Astrocyte of the spinal cord (primary cell): ENCODE measurements at regions not wholly inside any gene's neighbourhood (a gene's known extent, or its start where the extent isn't known, plus 50 kb on each side); places are given as distances from the start of the nearest gene placed in this dataset.
A peak's percentile ranks its signal among the peaks of the same experiment; 100 is the strongest.
"Not testable (repeated sequence)": the region's sequence is repeated elsewhere in the genome, so short reads cannot be mapped to it uniquely, and the experiment has no call there.

ENCODE experiments used
- DNase-seq: peaks from one replicate; pipeline ENCODE4 v3.0.0; 2011; ENCODE audit warnings: low read depth, low spot score
- H3K4me3 ChIP-seq: 2 replicates; pipeline ENCODE4 v1.5.1; 2011; ENCODE audit warnings: low read depth, mild to moderate bottlenecking, low read length, moderate library complexity
- in situ Hi-C: cut with HindIII; loops from 2 replicates; pipeline ENCODE4 v1.10.0; 2017; ENCODE audit warnings: low sequenced_read_pairs
- TF ChIP-seq, protein P1 (sequence below): IDR thresholded peaks from 2 replicates; pipeline ENCODE4 v1.5.1; 2012; ENCODE audit warnings: low read depth, mild to moderate bottlenecking, low read length, inconsistent platforms

DNA sequence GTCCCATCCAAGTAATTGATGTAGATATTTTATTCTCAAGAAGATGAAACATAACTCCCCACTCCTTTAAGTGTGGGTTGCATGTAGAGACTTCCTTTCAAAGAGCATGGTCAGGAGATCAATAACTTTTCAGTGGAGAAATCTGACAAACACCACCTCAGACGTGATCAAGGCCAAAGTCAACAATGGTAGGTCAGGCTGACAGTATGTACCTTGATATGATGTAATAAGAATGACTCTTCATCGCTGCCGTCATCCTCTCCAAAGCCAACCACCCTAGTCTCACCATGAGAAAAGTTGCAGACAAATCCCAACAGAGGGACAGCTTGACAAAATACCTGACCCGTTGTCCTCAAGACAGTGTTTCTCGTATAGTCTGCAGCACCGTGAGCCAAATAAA, 67.3 kb upstream of the DHRSX start:
- TF ChIP-seq, protein P1, sequence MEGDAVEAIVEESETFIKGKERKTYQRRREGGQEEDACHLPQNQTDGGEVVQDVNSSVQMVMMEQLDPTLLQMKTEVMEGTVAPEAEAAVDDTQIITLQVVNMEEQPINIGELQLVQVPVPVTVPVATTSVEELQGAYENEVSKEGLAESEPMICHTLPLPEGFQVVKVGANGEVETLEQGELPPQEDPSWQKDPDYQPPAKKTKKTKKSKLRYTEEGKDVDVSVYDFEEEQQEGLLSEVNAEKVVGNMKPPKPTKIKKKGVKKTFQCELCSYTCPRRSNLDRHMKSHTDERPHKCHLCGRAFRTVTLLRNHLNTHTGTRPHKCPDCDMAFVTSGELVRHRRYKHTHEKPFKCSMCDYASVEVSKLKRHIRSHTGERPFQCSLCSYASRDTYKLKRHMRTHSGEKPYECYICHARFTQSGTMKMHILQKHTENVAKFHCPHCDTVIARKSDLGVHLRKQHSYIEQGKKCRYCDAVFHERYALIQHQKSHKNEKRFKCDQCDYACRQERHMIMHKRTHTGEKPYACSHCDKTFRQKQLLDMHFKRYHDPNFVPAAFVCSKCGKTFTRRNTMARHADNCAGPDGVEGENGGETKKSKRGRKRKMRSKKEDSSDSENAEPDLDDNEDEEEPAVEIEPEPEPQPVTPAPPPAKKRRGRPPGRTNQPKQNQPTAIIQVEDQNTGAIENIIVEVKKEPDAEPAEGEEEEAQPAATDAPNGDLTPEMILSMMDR, result no peak
- no peak for DNase-seq
- H3K4me3 ChIP-seq, result no peak overlapping the region
- in situ Hi-C loops, result no loop called here

DNA sequence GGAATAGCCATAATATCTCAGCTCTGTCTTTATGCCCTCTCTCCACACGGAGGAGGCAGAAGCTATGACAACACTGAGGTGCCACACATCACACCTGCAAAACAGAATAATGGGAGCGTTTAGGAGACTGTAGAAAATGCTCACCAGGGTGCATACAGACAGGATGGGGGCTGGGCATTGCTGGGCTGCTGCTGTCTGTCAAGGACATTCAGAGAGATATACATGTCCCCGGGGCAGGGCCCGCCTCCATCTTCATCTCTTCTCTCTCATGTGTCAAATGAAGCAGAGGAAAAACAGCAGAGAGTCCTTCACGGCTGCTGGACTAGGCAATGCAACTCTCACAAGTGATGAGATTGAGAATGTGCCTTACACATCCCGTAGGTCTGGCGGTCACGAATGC, 65.3 kb upstream of the DHRSX start:
- TF ChIP-seq, protein P1, result no peak
- H3K4me3 ChIP-seq, result no peak overlapping the region
- in situ Hi-C loops, result no loop called here
- no peak for DNase-seq

GRCh38 chrX:2561456-2561855, 60.7 kb upstream of the DHRSX start:
- in situ Hi-C loops, result no loop called here
- no peak overlapping the region for H3K4me3 ChIP-seq
- no peak for DNase-seq
- TF ChIP-seq, protein P1, result no peak

DNA sequence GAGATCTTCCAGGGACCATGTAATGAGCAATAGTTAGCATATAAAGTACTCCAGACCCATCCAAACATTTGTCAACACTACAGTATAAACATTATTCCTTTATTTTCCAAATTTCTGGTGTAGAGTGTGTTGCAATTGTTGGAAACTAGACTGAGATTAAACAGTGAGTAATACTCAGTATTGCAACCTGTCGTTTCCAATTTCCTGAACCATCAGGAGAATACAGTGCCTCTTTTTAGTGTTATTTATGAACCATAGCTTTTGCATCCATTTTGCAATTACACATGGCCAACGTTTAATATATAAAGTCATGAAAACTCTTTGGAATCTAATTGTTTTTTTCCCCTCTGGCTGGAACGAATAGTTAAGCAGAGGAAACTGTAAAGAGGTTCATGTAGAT, 58.3 kb upstream of the DHRSX start:
- H3K4me3 ChIP-seq, result no peak overlapping the region
- TF ChIP-seq, protein P1, result no peak
- DNase-seq, result no peak
- in situ Hi-C loops, result no loop called here

DNA sequence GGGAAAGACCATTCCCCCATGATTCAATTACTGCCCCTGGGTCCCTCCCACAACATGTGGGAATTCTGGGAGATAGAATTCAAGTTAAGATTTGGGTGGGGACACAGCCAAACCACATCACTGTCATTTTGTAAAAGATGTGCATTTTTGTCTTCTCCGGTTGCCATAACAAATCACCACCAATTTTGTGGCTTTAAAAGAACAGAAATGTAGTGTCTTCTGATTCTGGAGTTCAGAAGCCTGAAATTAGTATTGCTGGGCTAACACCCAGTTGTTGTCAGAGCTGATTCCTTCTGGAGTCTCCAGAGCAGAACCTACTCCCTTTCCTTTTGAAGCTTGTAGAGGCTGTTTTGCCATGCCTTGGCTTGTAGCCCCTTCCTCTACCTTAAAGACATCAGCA, 54.1 kb upstream of the DHRSX start:
- DNase-seq, result no peak
- no peak overlapping the region for H3K4me3 ChIP-seq
- in situ Hi-C loops, result no loop called here
- TF ChIP-seq, protein P1, result no peak

DNA sequence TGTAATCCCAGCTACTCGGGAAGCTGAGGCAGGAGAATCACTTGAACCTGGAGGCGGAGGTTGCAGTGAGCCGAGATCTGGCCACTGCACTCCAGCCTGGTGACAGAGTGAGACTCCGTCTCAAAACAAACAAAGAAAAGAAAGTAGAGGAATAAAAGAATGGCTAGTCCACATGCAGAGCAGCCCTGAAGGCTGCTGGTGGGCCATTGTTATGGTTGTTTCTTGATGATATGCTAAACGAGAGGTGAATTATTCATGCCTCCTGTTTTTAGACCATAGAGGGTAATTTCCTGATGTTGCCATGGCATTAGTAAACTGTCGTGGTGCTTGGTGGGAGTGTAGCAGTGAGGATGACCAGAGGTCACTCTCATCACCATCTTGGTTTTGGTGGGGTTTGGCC, 53.3 kb upstream of the DHRSX start:
- H3K4me3 ChIP-seq, DNase-seq, in situ Hi-C loops: not testable (repeated sequence)

DNA sequence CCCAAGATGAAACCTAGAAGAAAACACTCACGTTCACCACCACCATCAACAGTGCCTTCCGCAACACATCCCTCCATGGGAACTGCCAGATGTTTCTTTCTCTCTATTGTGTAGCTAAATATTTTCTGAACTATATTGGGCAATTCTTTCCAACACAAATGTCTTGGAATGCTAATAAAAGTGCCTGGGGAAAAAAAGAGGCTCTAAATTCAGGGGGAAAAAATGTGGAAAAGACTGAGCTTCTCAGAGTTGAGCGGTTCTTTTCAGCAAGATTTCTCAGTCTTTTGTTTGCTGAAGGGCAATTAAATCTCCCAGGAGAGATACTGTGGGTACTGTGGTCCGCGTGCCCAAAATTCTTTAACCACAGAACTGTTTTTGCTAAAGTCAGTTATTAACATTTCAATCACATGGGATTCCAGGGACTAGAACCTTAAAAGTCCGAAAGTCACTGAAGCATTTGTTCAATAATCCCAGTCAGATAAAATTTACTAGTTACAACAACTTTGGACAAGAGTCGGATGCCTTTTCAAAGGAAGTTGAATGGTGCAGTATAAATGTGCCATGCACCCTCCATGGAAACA, 51.9 kb upstream of the DHRSX start:
- TF ChIP-seq, protein P1, result no peak
- DNase-seq, result peak; percentile 59
- in situ Hi-C loops, result no loop called here
- H3K4me3 ChIP-seq, result no peak overlapping the region
